ENCODE measurements at regions not wholly inside any gene's neighbourhood (a gene's known extent, or its start where the extent isn't known, plus 50 kb on each side); places are given as distances from the start of the nearest gene placed in this dataset.

DNA sequence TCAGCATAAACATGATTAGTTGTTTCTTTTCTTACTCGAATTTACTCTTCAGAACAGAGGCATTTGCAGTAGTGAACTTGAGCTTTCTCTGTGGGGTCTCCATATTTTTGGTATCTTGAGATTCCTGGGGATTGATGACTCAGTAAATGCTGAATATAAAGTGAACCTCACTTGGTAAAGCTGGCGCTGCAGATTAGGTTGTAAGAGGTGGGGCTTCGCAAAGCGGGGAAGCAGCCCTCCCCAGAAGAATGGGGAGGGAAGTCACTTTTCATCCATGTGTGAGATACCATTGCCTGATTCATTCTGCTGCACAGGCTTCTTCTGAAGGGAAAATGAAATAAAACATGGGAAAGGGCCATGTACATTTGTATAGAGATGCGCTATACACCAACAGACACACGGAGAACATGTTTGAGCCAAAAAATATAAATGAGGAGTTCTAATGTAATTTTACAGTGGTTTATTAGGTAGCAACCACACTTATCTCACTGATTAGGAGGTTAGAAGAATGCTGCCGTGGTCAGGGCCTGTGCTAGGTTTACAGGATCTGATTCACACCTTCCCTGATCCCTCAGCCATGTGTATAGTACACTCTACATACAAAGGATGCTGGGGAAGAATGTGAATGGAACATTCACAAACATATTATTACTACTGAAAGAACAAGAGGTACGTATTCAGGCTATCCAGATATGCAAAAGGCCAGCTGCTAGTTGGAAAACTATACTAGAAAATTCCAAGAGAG, 63.5 kb downstream of the DNTTIP2 start:
- no peak for ATAC-seq
- H3K4me3 Mint-ChIP-seq: no peak overlapping the region
- no peaks in the 10 kb centered on the region for H3K27me3 Mint-ChIP-seq
- H3K27ac Mint-ChIP-seq: no peak overlapping the region
- H3K36me3 Mint-ChIP-seq: no peaks in the 10 kb centered on the region
- peaks cover 22% of the 10 kb centered on the region for H3K4me1 Mint-ChIP-seq
- no peaks in the 10 kb centered on the region for H3K9me3 Mint-ChIP-seq

GRCh38 chr1:93814795-93815340, 64.1 kb downstream of the DNTTIP2 start:
- no peak for ATAC-seq
- Mint-ChIP-seq H3K4me3 (no peak overlapping the region), H3K27ac (no peak overlapping the region), H3K36me3 (no peaks in the 10 kb centered on the region), H3K27me3 (no peaks in the 10 kb centered on the region), H3K9me3 (no peaks in the 10 kb centered on the region), H3K4me1 (peaks cover 22% of the 10 kb centered on the region)

DNA sequence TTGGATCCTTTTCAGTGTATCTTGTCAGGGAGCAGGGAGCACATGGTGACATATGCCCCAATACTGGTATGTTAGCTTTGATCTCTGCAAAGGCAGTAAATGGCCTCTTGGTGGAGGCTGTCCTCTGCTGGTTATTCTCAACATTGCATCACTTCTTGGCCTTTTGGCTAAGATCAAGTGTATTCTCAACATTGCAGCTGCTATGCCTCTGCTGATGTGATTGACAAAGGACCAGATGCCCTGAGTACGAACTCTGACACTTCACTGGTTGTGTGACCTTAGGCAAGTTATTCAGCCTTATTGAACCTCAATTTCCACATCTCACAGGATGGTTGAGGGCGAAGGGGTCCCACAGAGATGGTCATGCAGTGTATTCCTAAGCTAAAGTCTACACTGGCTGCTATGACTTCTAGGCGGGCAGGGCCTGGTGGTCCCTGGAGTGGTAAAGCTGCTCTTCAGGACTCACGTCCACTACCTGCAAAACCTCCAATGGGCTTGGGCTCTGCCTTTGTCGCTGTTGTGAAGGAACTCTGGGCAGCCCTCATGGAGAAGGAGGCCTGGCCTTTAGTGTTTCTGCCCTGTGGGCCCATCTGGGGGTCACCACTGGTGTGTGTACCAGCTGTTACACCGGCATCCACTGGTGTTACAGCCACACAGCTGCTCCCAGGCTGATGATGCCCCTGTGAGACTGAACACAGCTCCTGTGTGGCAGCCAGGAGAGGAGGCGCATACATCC, 64.8 kb downstream of the DNTTIP2 start:
- no peaks in the 10 kb centered on the region for H3K27me3 Mint-ChIP-seq
- H3K4me3 Mint-ChIP-seq: no peak overlapping the region
- peak; percentile 62 for ATAC-seq
- no peaks in the 10 kb centered on the region for H3K36me3 Mint-ChIP-seq
- no peaks in the 10 kb centered on the region for H3K9me3 Mint-ChIP-seq
- H3K4me1 Mint-ChIP-seq: peaks cover 22% of the 10 kb centered on the region
- H3K27ac Mint-ChIP-seq: no peak overlapping the region

DNA sequence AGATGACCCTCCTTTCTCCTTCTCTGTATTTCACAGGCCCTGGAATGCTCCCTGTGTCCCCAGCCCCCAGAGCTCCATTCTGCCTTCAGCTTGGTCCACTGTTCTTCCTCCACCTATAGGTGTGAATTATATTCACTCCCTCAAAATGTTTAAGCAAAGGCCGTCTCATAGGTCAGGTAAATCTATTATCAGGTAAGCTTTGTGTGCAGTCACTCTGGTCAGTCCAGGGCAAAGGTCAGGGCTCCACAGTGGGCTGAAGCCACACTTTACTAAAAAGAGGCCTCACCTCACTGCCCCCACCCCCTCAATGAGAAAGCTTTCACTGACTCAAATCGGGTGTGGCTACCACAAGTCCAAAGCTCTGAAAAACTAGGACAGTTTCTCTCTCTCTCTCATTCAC, 65.9 kb downstream of the DNTTIP2 start:
- Mint-ChIP-seq H3K4me3 (no peak overlapping the region), H3K9me3 (no peaks in the 10 kb centered on the region), H3K36me3 (peaks cover 4% of the 10 kb centered on the region), H3K4me1 (peaks cover 15% of the 10 kb centered on the region), H3K27me3 (no peaks in the 10 kb centered on the region), H3K27ac (peak overlapping the region; percentile 3)
- ATAC-seq: no peak

DNA sequence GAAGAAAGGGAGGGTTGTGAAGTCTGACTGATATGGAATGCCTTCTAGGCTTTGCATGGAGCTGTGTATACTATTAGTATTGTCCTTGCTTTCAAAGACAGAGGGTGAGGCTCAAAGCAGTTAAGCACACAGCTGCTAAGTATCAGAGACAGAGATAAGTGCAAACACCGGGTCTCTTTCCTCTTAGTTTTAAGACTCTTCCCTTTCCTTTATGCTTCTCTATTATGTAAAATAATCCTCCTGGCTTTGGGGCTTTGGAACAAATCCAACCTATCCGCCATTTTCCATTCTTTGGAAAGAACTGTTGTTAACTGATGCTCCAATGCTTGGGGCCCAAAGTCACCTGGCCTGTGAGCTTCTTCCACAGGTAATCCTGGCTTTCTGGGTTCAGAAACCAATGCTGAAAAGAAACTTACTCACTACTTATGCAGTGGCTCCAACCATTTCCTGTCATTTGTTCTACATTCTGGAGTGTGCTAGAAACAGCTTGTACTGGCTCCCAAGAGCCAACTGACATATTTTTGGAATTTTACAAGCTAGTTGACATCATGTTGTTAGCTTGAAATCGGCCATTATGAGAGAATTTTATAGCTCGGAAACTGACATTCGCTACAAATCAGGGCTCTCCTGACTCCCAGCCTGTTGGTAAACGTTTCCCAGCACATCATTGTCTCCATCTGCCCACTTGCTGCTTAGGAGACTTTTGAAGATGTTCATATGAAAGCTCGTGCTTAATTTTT, 67.5 kb downstream of the DNTTIP2 start:
- ATAC-seq: no peak
- Mint-ChIP-seq H3K9me3 (peaks cover 4% of the 10 kb centered on the region), H3K4me1 (no peaks in the 10 kb centered on the region), H3K36me3 (peaks cover 12% of the 10 kb centered on the region), H3K27ac (no peak overlapping the region), H3K27me3 (no peaks in the 10 kb centered on the region), H3K4me3 (no peak overlapping the region)

DNA sequence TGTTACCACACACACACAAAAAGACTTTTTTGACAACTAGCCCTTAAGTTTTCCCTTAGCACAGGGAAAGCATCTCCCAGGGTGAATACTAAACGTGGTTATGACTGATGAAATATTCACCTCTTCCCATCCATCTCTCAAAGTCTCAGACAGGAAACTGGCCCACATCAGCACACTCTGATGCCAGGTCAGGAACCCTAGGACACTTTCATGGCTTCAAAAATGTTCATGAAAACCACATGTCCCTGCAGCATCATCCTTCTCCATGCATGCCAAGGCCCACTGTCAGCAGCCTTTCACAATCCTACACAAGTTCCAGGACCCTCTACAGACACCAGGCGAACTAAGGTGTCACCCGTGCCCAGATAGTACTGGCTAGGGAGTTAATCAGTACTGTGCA, 68.7 kb downstream of the DNTTIP2 start:
- Mint-ChIP-seq H3K9me3 (peaks cover 4% of the 10 kb centered on the region), H3K4me3 (no peak overlapping the region), H3K27ac (no peak overlapping the region), H3K36me3 (peaks cover 12% of the 10 kb centered on the region), H3K27me3 (no peaks in the 10 kb centered on the region), H3K4me1 (no peaks in the 10 kb centered on the region)
- ATAC-seq: no peak

- peaks cover 4% of the 10 kb centered on the region for H3K9me3 Mint-ChIP-seq
- no peaks in the 10 kb centered on the region for H3K4me1 Mint-ChIP-seq
- no peak for ATAC-seq
- no peak overlapping the region for H3K4me3 Mint-ChIP-seq
- peaks cover 12% of the 10 kb centered on the region for H3K36me3 Mint-ChIP-seq
- H3K27ac Mint-ChIP-seq: no peak overlapping the region
- H3K27me3 Mint-ChIP-seq: no peaks in the 10 kb centered on the region
Observed at GRCh38 chr1:93808871-93809270, 70.1 kb downstream of the DNTTIP2 start.

- Mint-ChIP-seq H3K4me3 (no peak overlapping the region), H3K4me1 (no peaks in the 10 kb centered on the region), H3K9me3 (peaks cover 4% of the 10 kb centered on the region), H3K36me3 (peaks cover 12% of the 10 kb centered on the region), H3K27me3 (no peaks in the 10 kb centered on the region), H3K27ac (no peak overlapping the region)
- ATAC-seq: no peak
Observed at GRCh38 chr1:93807311-93807930, 71.6 kb downstream of the DNTTIP2 start.

DNA sequence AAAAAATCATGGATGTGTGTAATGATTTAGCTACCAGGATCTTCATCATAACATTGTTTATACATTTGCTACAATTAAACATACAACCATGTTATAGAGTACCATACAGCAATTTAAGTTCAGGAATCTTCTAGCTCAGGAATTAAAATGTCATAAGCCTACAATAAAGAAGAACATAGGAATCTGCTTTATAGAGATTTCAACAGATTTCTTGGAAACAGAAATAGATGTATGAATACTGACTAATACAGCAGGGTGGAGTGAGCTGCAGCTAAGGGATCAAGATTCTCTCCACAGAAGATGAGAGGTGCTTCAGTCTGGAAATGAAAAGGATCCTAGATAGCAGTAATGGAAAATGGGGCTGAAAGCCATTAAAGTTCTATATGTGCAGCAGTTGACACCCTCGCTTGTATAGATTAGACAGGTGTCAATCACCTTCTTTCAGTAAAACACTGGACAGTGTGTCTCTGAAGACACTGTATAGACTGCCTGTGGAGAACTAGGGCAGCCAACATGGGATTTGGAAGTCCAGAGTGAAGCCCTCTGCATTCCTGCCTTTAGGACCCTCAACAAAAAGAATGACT, 73.9 kb downstream of the DNTTIP2 start:
- Mint-ChIP-seq H3K27ac (no peak overlapping the region), H3K36me3 (peaks cover 12% of the 10 kb centered on the region), H3K4me3 (no peak overlapping the region), H3K27me3 (no peaks in the 10 kb centered on the region), H3K4me1 (no peaks in the 10 kb centered on the region), H3K9me3 (peaks cover 4% of the 10 kb centered on the region)
- no peak for ATAC-seq

DNA sequence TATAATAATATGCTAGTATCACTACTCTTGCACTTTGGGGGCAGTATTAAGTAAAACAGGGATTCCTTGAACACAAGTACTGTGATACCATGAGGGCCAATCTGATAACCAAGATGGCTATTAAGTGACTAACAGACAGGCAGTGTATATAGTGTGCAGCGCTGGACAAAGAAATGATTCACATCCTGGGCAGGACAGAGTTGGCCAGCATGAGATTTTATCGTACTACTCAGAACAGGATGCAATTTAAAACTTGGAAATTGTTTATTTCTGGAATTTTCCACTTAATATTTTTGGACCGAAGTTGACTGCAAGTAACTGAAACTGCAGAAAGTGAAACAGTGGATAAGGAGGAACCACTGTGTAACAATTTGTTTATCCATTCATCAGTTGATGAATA, 74.6 kb downstream of the DNTTIP2 start:
- H3K27me3 Mint-ChIP-seq: no peaks in the 10 kb centered on the region
- no peaks in the 10 kb centered on the region for H3K4me1 Mint-ChIP-seq
- H3K36me3 Mint-ChIP-seq: peaks cover 12% of the 10 kb centered on the region
- no peak for ATAC-seq
- no peak overlapping the region for H3K27ac Mint-ChIP-seq
- H3K4me3 Mint-ChIP-seq: no peak overlapping the region
- peaks cover 4% of the 10 kb centered on the region for H3K9me3 Mint-ChIP-seq

DNA sequence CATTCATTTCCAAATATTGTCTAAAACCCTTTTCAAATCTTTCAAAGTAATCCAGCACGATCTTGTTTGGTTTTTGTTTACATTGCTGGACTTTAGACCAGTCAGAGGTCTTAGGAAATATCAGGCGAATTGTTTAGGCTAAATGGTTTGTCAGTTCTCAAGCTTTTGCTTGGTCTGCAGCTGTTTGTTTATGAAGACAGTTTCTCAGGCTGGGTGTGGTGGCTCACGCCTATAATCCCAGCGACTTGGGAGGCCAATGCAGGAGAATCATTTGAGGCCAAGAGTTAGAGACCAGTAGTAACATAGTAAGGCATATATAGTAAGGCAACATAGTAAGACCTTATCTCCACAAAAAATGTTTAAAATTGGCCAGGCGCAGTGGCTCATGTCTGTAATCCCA, 77.5 kb downstream of the DNTTIP2 start:
- no peak for ATAC-seq
- Mint-ChIP-seq H3K4me1 (no peaks in the 10 kb centered on the region), H3K4me3 (no peak overlapping the region), H3K27me3 (no peaks in the 10 kb centered on the region), H3K27ac (no peak overlapping the region), H3K36me3 (no peaks in the 10 kb centered on the region), H3K9me3 (no peaks in the 10 kb centered on the region)

DNA sequence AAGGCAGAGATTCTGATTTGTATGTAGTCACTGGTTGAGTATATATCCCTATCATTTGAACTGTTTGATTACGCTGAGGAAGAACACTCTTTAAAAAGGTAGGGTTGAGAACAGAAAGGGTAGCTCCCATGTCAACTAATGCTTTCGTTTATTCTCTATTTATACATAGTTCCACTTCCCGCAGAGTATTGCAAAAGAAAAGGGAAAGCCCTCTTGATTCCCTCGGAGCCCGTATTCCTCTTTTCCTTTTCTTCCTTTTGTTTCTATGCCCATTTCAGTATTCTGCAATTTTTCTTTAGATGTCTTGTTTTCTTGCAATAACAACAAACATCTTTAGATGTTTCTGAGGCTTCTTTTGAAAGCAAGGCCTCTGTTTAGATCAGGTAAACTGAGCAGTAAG, 78.2 kb downstream of the DNTTIP2 start:
- ATAC-seq: no peak
- H3K9me3 Mint-ChIP-seq: no peaks in the 10 kb centered on the region
- H3K27ac Mint-ChIP-seq: no peak overlapping the region
- no peaks in the 10 kb centered on the region for H3K4me1 Mint-ChIP-seq
- H3K36me3 Mint-ChIP-seq: no peaks in the 10 kb centered on the region
- H3K4me3 Mint-ChIP-seq: no peak overlapping the region
- no peaks in the 10 kb centered on the region for H3K27me3 Mint-ChIP-seq

- Mint-ChIP-seq H3K4me3 (no peak overlapping the region), H3K27me3 (no peaks in the 10 kb centered on the region), H3K9me3 (no peaks in the 10 kb centered on the region), H3K27ac (no peak overlapping the region), H3K36me3 (no peaks in the 10 kb centered on the region), H3K4me1 (no peaks in the 10 kb centered on the region)
- no peak for ATAC-seq
Observed at GRCh38 chr1:93798291-93798690, 80.7 kb downstream of the DNTTIP2 start.

GRCh38 chr1:93784538-93784937, 94.5 kb downstream of the DNTTIP2 start:
- no peaks in the 10 kb centered on the region for H3K27me3 Mint-ChIP-seq
- peaks cover 12% of the 10 kb centered on the region for H3K9me3 Mint-ChIP-seq
- H3K27ac Mint-ChIP-seq: no peak overlapping the region
- H3K4me3 Mint-ChIP-seq: no peak overlapping the region
- H3K36me3 Mint-ChIP-seq: peaks cover 7% of the 10 kb centered on the region
- no peak for ATAC-seq
- no peaks in the 10 kb centered on the region for H3K4me1 Mint-ChIP-seq

- Mint-ChIP-seq H3K27ac (no peak overlapping the region), H3K4me3 (no peak overlapping the region), H3K9me3 (peaks cover 7% of the 10 kb centered on the region), H3K36me3 (peaks cover 7% of the 10 kb centered on the region), H3K4me1 (no peaks in the 10 kb centered on the region), H3K27me3 (no peaks in the 10 kb centered on the region)
- no peak for ATAC-seq
Observed at GRCh38 chr1:93783876-93784275, 95.1 kb downstream of the DNTTIP2 start.

Measured in stimulated activated memory B cell treated with anti-CD40 and anti-IgM and Interleukin-4, amounts not matched to agents 10 μg/mL and 1 μg/mL and 100 μg/mL, for 72 hours (primary cell).